ENCODE measurements at regions not wholly inside any gene's neighbourhood (a gene's known extent, or its start where the extent isn't known, plus 50 kb on each side); places are given as distances from the start of the nearest gene placed in this dataset.
"Not testable (repeated sequence)": the region's sequence is repeated elsewhere in the genome, so short reads cannot be mapped to it uniquely, and the experiment has no call there.

GRCh38 chr2:111424176-111424575 lies 303.5 kb downstream of the BCL2L11 start:
- TF ChIP-seq, protein P1, sequence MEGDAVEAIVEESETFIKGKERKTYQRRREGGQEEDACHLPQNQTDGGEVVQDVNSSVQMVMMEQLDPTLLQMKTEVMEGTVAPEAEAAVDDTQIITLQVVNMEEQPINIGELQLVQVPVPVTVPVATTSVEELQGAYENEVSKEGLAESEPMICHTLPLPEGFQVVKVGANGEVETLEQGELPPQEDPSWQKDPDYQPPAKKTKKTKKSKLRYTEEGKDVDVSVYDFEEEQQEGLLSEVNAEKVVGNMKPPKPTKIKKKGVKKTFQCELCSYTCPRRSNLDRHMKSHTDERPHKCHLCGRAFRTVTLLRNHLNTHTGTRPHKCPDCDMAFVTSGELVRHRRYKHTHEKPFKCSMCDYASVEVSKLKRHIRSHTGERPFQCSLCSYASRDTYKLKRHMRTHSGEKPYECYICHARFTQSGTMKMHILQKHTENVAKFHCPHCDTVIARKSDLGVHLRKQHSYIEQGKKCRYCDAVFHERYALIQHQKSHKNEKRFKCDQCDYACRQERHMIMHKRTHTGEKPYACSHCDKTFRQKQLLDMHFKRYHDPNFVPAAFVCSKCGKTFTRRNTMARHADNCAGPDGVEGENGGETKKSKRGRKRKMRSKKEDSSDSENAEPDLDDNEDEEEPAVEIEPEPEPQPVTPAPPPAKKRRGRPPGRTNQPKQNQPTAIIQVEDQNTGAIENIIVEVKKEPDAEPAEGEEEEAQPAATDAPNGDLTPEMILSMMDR (IDR thresholded peaks at IDR 0.05; ENCODE audit: control extremely low read depth in 1 of 3, insufficient read depth in 1 of 3, low read depth in 1 of 3, low read length in 3 of 3): not testable (repeated sequence)
- not testable (repeated sequence) for TF ChIP-seq JUND (IDR thresholded peaks at IDR 0.05; ENCODE audit: low read length); HDAC6 (IDR thresholded peaks at IDR 0.05; ENCODE audit: low read depth, low read length); POLR2AphosphoS5 (IDR thresholded peaks at IDR 0.05; ENCODE audit: low read depth, low read length)

Measured in H1 (cell line).